ENCODE measurements at regions not wholly inside any gene's neighbourhood (a gene's known extent, or its start where the extent isn't known, plus 50 kb on each side); places are given as distances from the start of the nearest gene placed in this dataset.

DNA sequence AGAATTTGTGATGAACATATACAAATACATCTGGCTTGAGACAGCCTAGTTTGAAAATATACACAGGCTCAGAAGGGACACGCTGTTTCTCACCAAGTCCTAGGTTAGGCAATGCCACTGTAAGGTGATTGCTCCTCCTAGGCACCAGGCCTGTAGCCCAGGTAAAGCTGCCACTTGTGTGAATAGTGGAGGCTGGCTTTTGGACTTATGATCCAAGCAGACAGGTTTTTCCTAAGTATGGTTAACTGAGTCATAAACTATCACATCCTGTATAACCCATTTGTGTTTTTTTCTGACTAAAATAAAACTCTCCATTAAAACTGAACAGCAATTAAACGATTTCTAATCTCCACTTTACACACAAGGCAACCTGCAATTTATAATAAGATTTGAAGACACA lies 81.0 kb downstream of the SEMA4F start:
- no peak for DNase-seq

- DNase-seq, result no peak
Measured at GRCh38 chr2:74735564-74735963, 81.5 kb downstream of the SEMA4F start.

GRCh38 chr2:74736589-74736988 lies 82.5 kb downstream of the SEMA4F start:
- DNase-seq, result no peak

GRCh38 chr2:74738586-74738985 lies 84.5 kb downstream of the SEMA4F start:
- DNase-seq, result no peak

DNA sequence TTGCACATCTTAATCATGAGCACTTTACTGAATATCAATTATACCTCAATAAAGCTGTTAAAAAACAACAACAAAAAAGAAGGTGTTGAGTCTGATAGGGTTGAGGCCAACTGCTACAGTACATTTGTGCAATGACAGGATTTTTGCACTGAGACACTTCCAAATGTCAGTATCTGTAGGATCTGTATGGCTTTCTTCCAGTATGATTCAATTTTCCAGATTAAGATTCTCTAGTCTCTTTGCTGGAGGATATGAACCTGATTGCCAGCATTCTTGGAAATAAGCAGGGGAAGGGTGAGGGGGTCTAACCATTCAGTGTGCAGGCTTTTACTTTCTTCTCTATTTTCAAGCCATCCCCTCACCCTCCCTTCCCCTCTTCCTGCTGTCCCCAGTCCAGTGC lies 85.1 kb downstream of the SEMA4F start:
- no peak for DNase-seq

GRCh38 chr2:74739733-74740241 lies 85.7 kb downstream of the SEMA4F start:
- peak; percentile 66 for DNase-seq

DNA sequence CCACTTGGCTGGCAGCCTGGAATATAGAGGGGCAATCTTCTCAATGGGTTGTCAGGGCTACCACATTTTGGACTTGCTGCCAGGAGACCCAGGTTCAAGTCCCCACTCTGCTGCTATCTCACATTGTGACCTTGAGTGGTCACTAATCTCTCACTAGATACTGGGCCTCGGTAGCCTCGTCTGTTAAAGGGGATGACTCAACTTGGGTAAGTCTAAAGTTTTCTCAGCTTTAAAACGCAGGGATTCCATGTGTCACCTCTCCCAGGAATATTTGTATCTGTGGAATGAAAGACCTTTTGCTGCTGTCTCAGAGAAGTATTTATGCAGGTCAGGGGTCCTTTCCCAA lies 86.3 kb downstream of the SEMA4F start:
- no peak for DNase-seq

DNA sequence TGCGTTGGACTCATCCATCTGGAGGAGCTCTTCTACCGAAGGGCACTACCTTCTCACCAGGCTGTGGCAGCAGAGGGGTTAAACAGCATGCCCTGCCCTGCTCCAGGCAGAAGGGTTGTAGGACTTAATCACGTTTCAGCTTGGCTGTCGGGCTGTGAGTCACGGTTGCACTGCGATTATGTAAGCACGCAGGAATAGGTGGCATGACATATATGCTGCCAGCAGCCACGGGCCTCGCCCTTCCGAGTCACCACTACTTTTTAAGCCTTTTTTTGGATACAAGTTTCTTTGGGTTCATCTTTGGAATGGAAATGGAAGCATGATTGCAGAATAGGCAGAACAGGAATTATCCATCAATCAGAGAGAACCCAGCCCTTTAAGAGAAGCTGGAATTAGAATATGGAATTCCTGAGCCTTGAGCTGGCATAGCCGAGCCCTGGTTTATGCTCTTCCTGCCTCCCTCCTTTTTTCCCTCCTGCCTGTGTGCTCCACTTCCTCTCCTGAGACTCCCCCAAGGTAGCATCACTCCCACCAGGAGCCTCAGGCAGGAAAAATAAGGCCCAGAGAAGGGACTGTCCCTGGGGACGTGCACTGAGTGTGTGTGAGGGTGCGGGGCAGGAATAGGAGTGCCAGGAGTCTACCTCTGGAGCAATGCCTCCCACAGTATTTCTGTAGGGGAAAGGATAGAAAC lies 86.8 kb downstream of the SEMA4F start:
- DNase-seq, result peak; percentile 95

GRCh38 chr2:74741629-74742028 lies 87.6 kb downstream of the SEMA4F start:
- DNase-seq, result no peak

GRCh38 chr2:74742471-74742870 lies 88.4 kb downstream of the SEMA4F start:
- no peak for DNase-seq

DNA sequence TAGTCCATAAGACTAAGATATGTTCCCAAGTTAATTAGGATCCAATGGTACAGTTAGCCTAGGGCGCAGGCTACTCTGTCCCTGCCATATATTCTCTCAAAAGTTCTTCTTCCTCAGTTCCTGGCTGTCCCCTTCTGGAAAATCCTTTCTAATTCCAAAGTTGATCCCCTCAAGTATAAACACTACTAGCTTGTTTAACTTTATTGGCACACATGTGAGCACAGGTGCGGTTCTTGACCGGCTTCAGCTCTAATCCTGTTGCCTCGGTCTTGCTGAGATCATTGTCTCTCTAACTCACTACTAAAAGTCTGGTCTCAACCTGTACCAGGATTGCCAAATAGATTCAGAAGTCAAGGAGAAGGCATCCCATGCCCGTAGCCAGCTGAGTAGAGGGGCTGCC lies 89.0 kb downstream of the SEMA4F start:
- DNase-seq, result no peak

DNA sequence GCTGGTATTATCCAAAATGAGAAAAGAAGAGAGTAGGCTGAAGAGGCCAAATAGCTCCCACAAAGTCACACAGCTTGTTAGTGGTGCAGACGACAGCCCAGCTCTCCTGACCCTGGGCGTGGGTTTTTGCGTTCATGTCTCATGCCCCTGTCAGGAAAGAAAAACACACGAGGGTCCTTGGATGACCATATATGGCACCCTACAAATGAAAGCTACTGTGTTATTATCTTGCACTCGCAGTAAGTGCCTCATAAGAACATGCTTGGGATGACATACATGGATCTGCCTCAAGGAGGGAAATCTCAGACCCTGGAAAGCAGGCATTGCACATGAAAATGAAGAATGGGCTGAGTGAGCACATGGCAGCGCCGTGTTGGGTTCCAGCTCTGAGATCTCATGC lies 89.7 kb downstream of the SEMA4F start:
- DNase-seq, result no peak

DNA sequence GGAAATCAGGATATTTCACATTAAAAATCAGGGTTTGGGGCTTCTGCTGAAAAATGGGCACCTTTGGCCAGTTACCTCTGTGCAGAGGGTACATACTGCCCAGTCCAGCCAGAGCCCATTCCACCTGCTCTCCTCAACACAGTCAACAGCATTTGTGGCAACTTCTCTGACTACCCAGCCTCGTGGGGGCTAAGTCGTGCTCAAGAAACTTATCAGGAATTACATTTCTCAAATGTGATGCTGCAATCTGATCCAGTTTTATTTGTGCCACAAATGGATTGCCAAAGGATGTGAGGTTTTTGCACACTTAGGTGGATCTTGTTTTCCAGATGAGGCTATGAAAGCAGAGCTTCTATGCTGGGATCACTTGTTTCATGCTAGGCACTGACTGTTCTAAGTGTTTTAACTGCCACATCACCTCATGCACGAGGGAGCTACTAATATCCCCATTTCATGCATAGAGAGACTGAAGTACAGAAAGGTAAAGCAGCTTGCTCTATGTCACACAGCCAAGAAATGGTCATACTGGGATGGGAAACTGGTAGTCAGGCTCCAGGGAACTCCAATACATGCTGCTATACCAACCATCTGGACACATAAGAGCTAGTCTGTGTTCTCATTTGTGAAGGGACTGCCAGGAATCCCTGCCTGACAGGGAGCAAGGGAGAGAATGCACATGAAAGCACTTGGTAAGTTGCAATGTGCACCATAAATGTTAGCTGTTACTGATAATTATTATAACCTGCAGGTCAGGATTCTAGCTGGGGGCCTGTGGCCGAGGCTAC lies 89.0 kb upstream of the HK2 start:
- DNase-seq, result peak; percentile 78

GRCh38 chr2:74745766-74746165 lies 88.2 kb upstream of the HK2 start:
- no peak for DNase-seq

GRCh38 chr2:74746480-74746879 lies 87.4 kb upstream of the HK2 start:
- peak; percentile 82 for DNase-seq

- DNase-seq, result peak; percentile 68
Measured at GRCh38 chr2:74747411-74748080, 86.4 kb upstream of the HK2 start.

DNA sequence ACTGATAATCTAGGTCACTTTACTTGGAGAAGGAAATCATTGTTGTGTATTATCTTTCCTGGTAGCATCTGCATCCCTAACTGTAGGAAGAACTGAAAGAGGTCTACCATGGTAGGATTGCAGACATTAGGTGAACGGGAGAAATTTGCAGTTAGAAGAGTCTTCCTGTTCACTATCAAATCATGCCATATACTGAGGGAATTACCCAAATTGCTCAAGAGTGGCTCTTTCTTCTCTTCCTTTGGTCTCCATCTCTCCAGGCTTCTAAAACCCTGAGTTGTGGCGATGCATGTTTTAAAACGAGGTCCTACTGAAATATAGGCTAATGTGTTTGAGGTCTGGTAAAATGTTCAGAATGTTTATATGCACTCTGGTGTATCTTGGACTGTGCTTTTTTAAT lies 85.3 kb upstream of the HK2 start:
- no peak for DNase-seq

- DNase-seq, result no peak
Measured at GRCh38 chr2:74749432-74749831, 84.5 kb upstream of the HK2 start.

DNA sequence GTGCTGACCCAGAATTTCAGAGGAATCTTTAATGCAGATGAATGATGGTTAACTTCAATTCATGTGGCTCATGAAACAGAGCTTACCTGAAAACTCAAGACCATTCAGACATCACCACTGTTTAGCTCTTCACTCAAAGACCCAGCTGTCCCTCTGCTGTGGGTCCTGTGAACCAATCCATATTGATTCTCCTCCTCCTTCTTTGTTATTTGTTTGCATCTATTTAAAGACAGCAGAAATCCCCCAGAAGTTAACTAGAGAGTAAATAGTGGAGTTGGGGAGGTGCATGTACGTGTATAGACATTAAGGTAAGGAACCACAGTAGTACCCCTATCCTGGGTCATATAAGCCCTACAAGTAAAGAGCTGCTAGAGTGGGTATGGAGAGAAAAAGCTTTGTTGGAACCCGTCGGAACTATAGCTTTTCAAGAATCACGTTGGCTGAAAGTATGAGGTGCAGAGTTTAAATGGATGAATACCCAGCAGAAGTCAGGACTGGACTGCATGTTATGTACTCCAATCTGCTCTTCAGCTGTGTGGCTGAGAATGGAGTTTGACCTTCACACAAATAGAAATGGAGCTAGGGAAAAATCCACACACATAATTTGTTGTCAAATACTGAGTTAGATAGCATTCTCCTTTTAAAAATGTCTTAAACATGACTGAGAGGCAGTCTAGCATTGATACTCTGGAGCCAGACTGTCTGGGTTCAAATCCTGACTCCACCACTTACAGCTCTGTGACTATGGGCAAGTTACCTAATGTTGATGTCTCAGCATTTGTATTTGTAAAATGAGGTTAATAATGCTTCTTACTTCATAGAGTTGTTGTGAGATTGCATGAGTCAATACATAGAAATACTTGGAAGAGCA lies 81.7 kb upstream of the HK2 start:
- no peak for DNase-seq

DNA sequence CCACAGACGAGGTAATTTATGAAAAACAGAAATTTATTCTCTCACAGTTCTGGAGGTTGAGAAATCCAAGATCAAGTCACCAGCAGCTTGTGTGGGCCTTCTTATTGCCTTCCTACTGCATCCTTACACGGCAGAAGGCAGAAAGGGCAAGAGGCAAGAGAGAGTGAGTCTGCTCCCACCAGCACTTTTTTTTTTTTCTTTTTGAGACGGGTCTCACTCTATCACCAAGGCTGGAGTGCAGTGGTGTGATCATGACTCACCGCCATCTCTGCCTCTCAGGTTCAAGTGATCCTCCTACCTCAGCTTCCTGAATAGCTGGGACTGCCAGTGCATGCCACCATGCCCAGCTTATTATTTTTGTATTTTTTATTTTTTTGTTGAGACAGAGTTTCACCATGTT lies 78.5 kb upstream of the HK2 start:
- DNase-seq, result no peak

GRCh38 chr2:74756356-74756890 lies 77.5 kb upstream of the HK2 start:
- no peak for DNase-seq

GRCh38 chr2:74759986-74760385 lies 73.9 kb upstream of the HK2 start:
- DNase-seq, result no peak

Measured in islet precursor cell (in vitro differentiated cells).